ENCODE measurements at regions not wholly inside any gene's neighbourhood (a gene's known extent, or its start where the extent isn't known, plus 50 kb on each side); places are given as distances from the start of the nearest gene placed in this dataset.

- no peak overlapping the region for H3K4me3 ChIP-seq (ENCODE audit: low read length)
- TF ChIP-seq CTCF (conservative IDR thresholded peaks at IDR 0.05; ENCODE audit: low read length): no peak
- no peak for DNase-seq (ENCODE audit: low read depth)
These were observed 101.8 kb upstream of the DST start for GRCh38 chr6:56744528-56744927.

GRCh38 chr6:56742122-56742791 is 99.6 kb upstream of the DST start:
- DNase-seq (ENCODE audit: low read depth): peak; percentile 23
- peak overlapping the region; percentile 34 for H3K4me3 ChIP-seq (ENCODE audit: low read length)
- no peak for TF ChIP-seq CTCF (conservative IDR thresholded peaks at IDR 0.05; ENCODE audit: low read length)

- no peak overlapping the region for H3K4me3 ChIP-seq (ENCODE audit: low read length)
- no peak for DNase-seq (ENCODE audit: low read depth)
These were observed 98.8 kb upstream of the DST start for GRCh38 chr6:56741472-56741871.

GRCh38 chr6:56739836-56740815 is 97.4 kb upstream of the DST start:
- TF ChIP-seq CTCF (conservative IDR thresholded peaks at IDR 0.05; ENCODE audit: low read length): no peak
- DNase-seq (ENCODE audit: low read depth): no peak
- H3K4me3 ChIP-seq (ENCODE audit: low read length): no peak overlapping the region

More at GRCh38 chr6:56741472-56741871, 98.8 kb upstream of the DST start:
- no peak for TF ChIP-seq CTCF (conservative IDR thresholded peaks at IDR 0.05; ENCODE audit: low read length)

GRCh38 chr6:56736804-56737203 is 94.1 kb upstream of the DST start:
- no peak for DNase-seq (ENCODE audit: low read depth)
- no peak overlapping the region for H3K4me3 ChIP-seq (ENCODE audit: low read length)
- no peak for TF ChIP-seq CTCF (conservative IDR thresholded peaks at IDR 0.05; ENCODE audit: low read length)

- H3K4me3 ChIP-seq (ENCODE audit: low read length): no peak overlapping the region
- TF ChIP-seq CTCF (conservative IDR thresholded peaks at IDR 0.05; ENCODE audit: low read length): no peak
- no peak for DNase-seq (ENCODE audit: low read depth)
These were observed 91.6 kb upstream of the DST start for GRCh38 chr6:56734335-56734734.
